ENCODE measurements at regions not wholly inside any gene's neighbourhood (a gene's known extent, or its start where the extent isn't known, plus 50 kb on each side); places are given as distances from the start of the nearest gene placed in this dataset.
"Not testable (repeated sequence)": the region's sequence is repeated elsewhere in the genome, so short reads cannot be mapped to it uniquely, and the experiment has no call there.

DNA sequence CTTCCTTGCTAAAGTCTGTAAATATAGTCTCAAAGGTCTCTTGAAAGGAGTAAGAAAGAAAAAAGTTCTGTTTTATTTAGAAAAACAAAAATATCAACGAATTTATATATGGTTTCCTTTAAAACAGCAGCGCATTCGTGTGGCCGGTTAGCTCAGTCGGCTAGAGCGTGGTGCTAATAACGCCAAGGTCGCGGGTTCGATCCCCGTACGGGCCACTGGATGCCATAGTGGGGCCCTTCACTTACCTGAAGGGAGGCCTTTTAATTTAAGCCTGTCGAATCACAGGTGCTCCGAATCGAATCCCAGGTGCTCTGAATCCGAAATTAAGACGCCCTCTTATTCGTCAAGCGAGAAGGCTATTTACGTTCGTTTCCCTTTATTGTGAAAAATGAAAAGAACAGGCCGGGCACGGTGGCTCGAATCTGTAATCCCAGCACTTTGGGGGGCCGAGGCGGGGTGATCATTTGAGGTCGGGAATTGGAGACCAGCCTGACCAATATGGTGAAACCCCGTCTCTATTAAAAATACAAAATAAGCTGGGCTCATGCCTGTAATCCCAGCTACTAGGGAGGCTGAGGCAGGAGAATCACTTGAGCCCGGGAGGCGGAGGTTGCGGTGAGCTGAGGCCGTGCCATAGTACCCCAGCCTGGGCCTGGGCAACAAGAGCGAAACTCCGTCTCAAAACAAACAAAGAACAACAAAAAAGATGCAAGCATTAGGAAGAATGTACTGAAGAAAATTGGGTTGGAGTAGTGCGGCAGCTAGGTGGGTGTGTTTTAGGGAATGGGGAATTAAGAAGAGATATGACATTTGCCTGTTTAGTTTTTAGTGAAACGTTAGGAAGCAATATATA lies 195.8 kb upstream of the ZNF184 start:
- DNase-seq: peak; percentile 23

GRCh38 chr6:27667657-27668441 lies 194.9 kb upstream of the ZNF184 start:
- DNase-seq: no peak

GRCh38 chr6:27667016-27667656 lies 194.2 kb upstream of the ZNF184 start:
- no peak for DNase-seq

- DNase-seq: no peak
These were observed 189.9 kb upstream of the ZNF184 start for GRCh38 chr6:27662769-27663168.

- DNase-seq: not testable (repeated sequence)
These were observed 189.3 kb upstream of the ZNF184 start for GRCh38 chr6:27662212-27662611.

DNA sequence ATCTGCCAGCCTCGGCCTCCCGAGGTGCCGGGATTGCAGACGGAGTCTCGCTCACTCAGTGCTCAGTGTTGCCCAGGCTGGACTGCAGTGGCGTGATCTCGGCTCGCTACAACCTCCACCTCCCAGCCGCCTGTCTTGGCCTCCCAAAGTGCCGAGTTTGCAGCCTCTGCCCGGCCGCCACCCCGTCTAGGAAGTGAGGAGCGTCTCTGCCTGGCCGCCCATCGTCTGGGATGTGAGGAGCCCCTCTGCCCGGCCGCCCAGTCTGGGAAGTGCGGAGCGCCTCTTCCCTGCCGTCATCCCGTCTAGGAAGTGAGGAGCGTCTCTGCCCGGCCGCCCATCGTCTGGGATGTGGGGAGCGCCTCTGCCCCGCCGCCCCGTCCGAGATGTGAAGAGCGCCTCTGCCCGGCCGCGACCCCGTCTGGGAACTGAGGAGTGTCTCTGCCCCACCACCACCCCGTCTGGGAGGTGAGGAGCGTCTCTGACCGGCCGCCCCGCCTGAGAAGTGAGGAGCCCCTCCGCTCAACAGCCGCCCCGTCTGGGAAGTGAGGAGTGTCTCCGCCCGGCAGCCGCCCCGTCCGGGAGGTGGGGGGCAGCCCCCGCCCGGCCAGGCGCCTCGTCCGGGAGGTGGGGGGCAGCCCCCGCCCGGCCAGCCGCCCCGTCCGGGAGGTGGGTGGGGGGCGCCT lies 180.4 kb upstream of the ZNF184 start:
- DNase-seq: not testable (repeated sequence)

- DNase-seq: no peak
These were observed 178.4 kb upstream of the ZNF184 start for GRCh38 chr6:27651371-27651732.

DNA sequence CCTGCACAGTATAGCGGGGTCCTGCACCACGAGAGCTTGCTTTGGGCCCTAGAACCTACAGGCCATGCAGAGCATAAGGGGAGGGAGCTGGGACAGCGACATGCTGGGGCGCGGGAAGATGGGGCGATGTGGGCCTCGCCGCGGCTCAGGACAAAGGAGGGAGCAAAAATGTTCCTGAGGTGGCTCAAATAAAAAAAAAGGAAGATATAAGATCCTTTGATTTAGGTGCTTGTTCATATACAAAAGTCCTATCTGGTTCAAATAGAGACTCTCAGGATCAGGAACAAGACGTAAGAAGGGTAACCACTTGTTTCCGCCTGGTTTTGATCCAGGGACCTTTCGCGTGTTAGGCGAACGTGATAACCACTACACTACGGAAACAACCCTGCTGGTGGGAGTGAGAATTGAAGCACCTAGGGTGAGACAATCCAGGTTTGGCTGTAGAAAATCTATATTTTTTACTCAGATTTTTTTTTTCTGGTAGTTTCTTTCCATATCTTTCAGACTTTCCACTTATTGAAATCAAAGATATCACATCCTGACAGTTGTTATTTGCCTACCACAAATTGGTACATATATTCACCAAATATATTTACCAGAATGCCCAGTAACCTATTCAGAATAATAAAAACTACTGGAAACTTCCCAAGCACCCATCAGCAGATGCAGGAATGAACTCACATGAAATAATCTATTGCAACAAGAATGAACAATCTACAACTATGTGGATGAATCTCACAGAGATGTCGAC lies 177.9 kb upstream of the ZNF184 start:
- DNase-seq: no peak

GRCh38 chr6:27644528-27644927 lies 171.6 kb upstream of the ZNF184 start:
- DNase-seq: no peak

DNA sequence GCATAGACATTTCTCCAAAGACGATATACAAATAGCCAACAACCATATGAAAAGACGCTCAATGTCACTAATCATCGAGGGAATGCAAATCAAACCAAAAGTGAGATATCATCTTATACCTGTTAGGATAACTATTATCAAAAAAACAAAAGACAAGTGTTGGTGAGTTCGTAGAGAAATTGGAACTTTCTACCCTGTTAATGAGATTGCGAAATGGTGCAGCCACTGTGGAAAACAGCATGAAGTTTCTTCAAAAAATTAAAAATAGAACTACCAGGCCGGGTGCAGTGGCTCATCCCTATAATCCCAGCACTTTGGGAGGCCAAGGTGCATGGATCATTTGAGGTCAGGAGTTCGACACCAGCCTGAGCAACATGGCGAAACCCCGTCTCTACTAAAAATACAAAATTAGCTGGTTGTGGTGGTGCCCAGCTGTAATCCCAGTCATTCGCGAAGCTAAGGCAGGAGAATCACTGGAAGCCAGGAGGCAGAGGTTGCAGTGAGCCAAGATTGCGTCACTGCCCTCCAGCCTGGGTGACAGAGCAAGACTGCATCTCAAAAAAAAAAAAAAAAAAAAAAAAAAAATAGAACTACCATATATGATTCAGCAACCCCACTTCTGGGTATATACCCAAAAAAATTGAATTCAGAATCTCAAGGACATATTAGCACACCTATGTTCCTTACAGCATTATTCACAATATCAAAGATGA lies 170.0 kb upstream of the ZNF184 start:
- no peak for DNase-seq

- DNase-seq: not testable (repeated sequence)
These were observed 163.0 kb upstream of the ZNF184 start for GRCh38 chr6:27635886-27636285.

DNA sequence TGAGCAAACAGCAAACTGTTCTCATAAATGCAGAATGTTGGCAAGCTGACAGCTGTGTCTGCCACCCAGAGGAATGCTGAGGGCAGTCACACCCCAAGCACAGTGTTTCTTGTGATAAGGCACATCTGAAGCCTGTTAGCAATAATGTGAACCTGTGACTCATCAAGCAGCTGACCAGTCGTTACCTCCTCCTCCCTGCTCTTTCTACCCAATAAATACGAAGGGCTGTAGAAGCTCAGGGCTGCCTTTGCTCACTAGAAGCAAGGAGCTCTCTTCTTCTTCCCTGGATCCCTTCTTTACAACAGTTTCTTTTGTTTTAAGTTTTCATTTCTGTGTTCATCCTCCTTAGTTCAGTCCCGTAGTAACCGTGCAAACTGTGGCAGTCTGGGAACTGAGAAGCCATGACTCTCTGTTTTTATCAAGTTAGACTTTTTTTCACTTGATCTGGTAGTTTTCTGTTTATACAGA lies 160.3 kb upstream of the ZNF184 start:
- not testable (repeated sequence) for DNase-seq

DNA sequence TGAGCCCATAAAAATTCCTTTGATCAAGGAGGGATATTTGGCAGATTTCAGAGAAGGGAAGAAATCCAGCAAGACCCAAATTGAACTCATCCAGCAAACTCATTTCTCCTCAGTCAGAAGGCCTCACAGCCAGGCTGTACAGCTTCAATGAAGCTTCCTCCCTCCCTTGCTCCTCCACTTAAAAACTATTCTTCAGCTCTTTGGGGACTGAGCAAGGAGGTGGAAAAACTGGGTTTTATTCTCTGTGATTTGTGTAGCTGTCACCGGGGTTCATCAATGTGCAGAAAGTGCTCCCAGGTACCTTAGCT lies 158.7 kb upstream of the ZNF184 start:
- no peak for DNase-seq

DNA sequence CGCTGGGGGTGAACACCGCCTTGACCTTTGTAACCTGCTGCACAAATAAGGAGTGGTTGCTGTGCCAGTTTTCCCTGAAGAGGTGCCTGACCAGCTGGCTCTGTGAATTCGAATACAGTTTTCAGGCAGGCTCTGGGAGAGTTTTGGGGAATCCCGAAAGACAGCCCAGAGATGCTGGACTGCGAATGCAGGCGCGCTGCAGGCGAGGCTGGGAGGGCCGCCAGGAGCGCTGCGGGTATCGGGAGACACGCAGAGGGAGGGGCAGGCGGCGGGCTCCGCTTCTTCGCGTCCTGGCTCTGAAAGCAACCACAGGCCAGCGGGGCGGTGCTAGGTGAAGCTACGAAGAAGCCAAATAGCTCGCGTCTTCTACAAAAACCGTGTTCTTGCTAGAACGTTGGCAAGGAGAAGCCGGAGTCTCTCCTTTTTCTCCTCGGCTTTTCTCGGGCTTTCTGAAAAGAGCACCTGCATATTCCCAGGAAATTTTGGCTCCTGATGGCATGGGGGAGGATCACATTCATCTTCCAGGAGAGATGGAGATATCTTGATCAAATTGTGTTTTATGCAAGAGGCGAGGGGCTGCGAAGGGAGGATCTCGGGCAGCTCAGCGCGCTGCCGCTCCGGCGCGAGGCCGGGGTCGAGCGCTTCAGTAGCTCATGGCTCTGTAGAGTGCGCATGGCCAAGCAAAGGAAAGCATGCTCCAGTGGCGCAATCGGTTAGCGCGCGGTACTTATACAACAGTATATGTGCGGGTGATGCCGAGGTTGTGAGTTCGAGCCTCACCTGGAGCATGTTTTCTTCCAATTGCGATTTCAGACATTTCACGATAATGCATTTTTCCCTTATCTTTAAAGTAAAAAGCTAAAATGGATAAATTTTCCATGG lies 158.1 kb upstream of the ZNF184 start:
- DNase-seq: no peak

DNA sequence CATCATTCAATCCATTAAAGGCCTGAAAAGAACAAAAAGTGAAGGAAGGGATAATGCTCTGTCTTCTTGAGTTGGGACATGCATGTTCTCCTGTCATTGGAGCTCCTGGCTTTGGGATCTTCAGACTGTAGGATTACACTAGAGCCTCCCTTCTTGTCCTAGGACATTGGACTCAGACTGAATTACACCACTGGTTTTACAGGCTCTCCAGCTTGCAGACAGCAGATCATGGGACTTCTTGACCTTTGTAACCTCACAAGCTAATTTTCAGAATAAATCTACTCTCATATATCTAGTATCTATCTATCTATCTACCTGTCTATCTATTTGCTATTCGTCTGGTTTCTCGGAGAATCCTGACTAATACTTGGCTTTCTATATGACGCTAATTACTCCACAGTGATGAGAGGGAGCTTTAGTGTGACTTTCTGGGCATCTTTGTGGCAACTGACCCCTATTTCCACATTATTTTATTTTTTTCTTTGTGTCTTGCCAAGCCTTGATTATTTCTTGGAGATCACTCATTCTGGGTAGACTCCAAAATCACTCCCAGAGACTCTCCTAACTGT lies 151.9 kb upstream of the ZNF184 start:
- no peak for DNase-seq

DNA sequence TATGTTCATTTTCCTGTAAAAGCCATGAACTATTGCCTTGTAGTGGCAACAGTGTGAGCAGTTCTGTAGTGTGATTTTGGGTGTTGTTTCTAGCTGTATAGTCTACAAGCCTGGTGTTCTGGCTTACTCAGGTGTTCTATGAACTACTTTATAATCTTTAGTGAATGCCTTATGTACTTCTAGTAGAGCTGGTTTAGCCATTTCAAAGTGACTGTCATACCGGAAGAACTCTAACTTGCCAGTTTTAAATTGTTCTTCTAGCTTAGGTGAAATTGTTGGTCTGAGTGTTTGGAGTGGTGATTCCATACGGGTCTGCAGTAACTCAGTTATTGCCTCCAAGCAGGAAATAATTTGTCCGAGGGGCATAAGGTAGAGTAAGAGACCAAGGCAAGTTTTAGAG lies 150.2 kb upstream of the ZNF184 start:
- DNase-seq: no peak

- no peak for DNase-seq
These were observed 146.5 kb upstream of the ZNF184 start for GRCh38 chr6:27619436-27619835.

GRCh38 chr6:27617700-27618689 lies 145.1 kb upstream of the ZNF184 start:
- no peak for DNase-seq
